Liver (tissue), 8 donors: ENCODE measurements at regions not wholly inside any gene's neighbourhood (a gene's known extent, or its start where the extent isn't known, plus 50 kb on each side); places are given as distances from the start of the nearest gene placed in this dataset.

ENCODE experiments used
- DNase-seq: peaks from one replicate; pipeline ENCODE4 v3.0.0-alpha.2; 2017; ENCODE audit warnings: low spot score
- H3K27ac ChIP-seq, 2 donors: one replicate each; pipeline ENCODE4 v1.7.0; 2013; ENCODE audit warnings: inconsistent platforms in 2 of 2, low read length in 2 of 2, control low read depth in 1 of 2, low read depth in 1 of 2, mild to moderate bottlenecking in 1 of 2
- H3K27me3 ChIP-seq, 4 donors: one replicate each; pipeline versions ENCODE4 v1.6.1 to v1.7.0; 2013; ENCODE audit warnings: low read length in 3 of 4, inconsistent platforms in 1 of 4, mild to moderate bottlenecking in 1 of 4, moderate library complexity in 1 of 4; ENCODE audit not compliant: control insufficient read depth in 4 of 4, insufficient read depth in 4 of 4
- H3K36me3 ChIP-seq, 4 donors: one replicate each; pipeline versions ENCODE4 v1.6.1 to v1.7.0; 2013; ENCODE audit warnings: low read length in 3 of 4, mild to moderate bottlenecking in 3 of 4, low read depth in 1 of 4, moderate library complexity in 1 of 4; ENCODE audit not compliant: control insufficient read depth in 4 of 4, insufficient read depth in 3 of 4
- H3K4me1 ChIP-seq, 4 donors: one replicate each; pipeline versions ENCODE4 v1.6.1 to v1.7.0; 2013; ENCODE audit warnings: low read length in 3 of 4, mild to moderate bottlenecking in 3 of 4, moderate library complexity in 1 of 4; ENCODE audit not compliant: control insufficient read depth in 4 of 4, insufficient read depth in 4 of 4
- H3K4me3 ChIP-seq, 3 donors: one replicate each; pipeline versions ENCODE4 v1.6.1 to v1.7.0; 2013; ENCODE audit warnings: low read length in 3 of 3, control low read depth in 1 of 3, low read depth in 1 of 3, mild to moderate bottlenecking in 1 of 3
- H3K9ac ChIP-seq, 2 donors: one replicate each; pipeline ENCODE4 v1.7.0; 2013; ENCODE audit warnings: low read length in 2 of 2, mild to moderate bottlenecking in 2 of 2, moderate library complexity in 2 of 2, control low read depth in 1 of 2, low read depth in 1 of 2
- H3K9me3 ChIP-seq, 4 donors: one replicate each; pipeline versions ENCODE4 v1.6.1 to v1.7.0; 2013; ENCODE audit warnings: low read length in 3 of 4; ENCODE audit not compliant: control insufficient read depth in 4 of 4
- CTCF ChIP-seq: fragments of 150-350 bp; IDR thresholded peaks from 2 replicates; pipeline ENCODE4 v1.5.1; 2017; ENCODE audit warnings: improper control_type of control experiment, low read depth, low read length; ENCODE audit not compliant: missing input control
- EGR1 ChIP-seq, 2 donors: IDR thresholded peaks; 2 replicates each; pipeline ENCODE4 v1.6.1; 2016 to 2018; ENCODE audit warnings: antibody characterized with exemption in 2 of 2, low read depth in 2 of 2
- FOXA1 ChIP-seq: IDR thresholded peaks from 2 replicates; pipeline ENCODE4 v1.6.1; 2016; ENCODE audit warnings: antibody characterized with exemption
- FOXA2 ChIP-seq: IDR thresholded peaks from 2 replicates; pipeline ENCODE4 v1.6.1; 2016; ENCODE audit warnings: antibody characterized with exemption
- HNF4G ChIP-seq: IDR thresholded peaks from 2 replicates; pipeline ENCODE4 v1.6.1; 2016; ENCODE audit warnings: antibody characterized with exemption
- JUND ChIP-seq, 2 donors: IDR thresholded peaks; 2 replicates each; pipeline ENCODE4 v1.6.1; 2016; ENCODE audit warnings: antibody characterized with exemption in 2 of 2
- NR2F2 ChIP-seq: IDR thresholded peaks from 2 replicates; pipeline ENCODE4 v1.6.1; 2016; ENCODE audit warnings: antibody characterized with exemption
- RAD21 ChIP-seq, 2 donors: IDR thresholded peaks; 2 replicates each; pipeline ENCODE4 v1.6.1; 2016; ENCODE audit warnings: antibody characterized with exemption in 2 of 2, mild to moderate bottlenecking in 2 of 2
- REST ChIP-seq: IDR thresholded peaks from 2 replicates; pipeline ENCODE4 v1.6.1; 2016; ENCODE audit warnings: antibody characterized with exemption, mild to moderate bottlenecking
- RXRA ChIP-seq, 2 donors: IDR thresholded peaks; 2 replicates each; pipeline ENCODE4 v1.6.1; 2017 to 2018; ENCODE audit warnings: antibody characterized with exemption in 2 of 2, mild to moderate bottlenecking in 1 of 2
- SP1 ChIP-seq: IDR thresholded peaks from 2 replicates; pipeline ENCODE4 v1.6.1; 2018; ENCODE audit warnings: antibody characterized with exemption, mild to moderate bottlenecking
- TAF1 ChIP-seq: conservative IDR thresholded peaks from 2 replicates; pipeline ENCODE4 v1.6.1; 2016; ENCODE audit warnings: antibody characterized with exemption, mild to moderate bottlenecking
- WGBS: extraction: QIAGEN DNeasy Blood & Tissue Kit; methylation state at CpG from one replicate; pipeline ENCODE4 v1.1.7; 2013; 5-methylcytosine and 5-hydroxymethylcytosine counted together
- TF ChIP-seq, protein P1 (sequence below): IDR thresholded peaks from 2 replicates; pipeline ENCODE4 v1.6.1; 2016; ENCODE audit warnings: antibody characterized with exemption
- TF ChIP-seq, protein P2 (sequence below): IDR thresholded peaks from 2 replicates; pipeline ENCODE4 v1.6.1; 2016; ENCODE audit warnings: antibody characterized with exemption
- TF ChIP-seq, protein P3 (sequence below): IDR thresholded peaks from 2 replicates; pipeline ENCODE4 v1.6.1; 2016; ENCODE audit warnings: antibody characterized with exemption
- donor health status: healthy.
- donor health status: healthy.
- donor health status: healthy.
- donor health status: healthy.
- donor health status: healthy.

DNA sequence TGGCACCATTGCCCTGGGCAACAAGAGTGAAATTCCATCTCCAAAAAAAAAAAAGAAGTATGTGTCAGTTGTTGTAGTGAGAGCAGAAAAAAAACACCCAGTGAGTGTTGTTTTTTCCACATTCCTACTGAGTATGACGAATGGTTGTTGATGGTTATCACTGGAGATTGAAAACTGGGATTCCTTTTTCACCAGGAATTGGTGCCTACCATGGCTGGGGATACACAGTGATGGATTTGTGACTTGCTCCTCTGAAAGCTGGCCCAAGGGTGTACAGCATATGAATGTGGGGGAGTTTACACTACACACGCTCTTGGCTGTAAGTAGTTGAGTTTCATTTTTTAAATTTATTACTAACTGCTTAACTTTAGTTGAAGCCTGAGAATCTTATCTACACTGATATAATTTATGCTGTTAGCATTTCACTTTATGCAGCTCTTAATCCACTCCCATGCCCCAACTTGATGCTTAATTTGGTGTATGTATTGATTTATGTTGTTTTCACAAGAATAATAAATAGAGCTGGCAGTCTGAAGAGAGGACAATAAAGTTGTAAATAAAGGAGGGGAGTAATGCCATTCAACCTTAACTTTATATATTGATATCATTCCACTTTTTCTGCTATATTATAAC, 56.0 kb upstream of the MME start:
- no peak for DNase-seq

More for the DNA sequence above, 56.0 kb upstream of the MME start:
- H3K4me3 ChIP-seq: no peak overlapping the region
- no peaks in the 10 kb centered on the region for H3K36me3 ChIP-seq
- TF ChIP-seq SP1 (no peak), CTCF (no peak), NR2F2 (no peak), RXRA (IDR thresholded peaks at IDR 0.05) (no peak), HNF4G (no peak), JUND (IDR thresholded peaks at IDR 0.05) (no peak), FOXA1 (no peak), REST (no peak), EGR1 (IDR thresholded peaks at IDR 0.05; ENCODE audit: low read depth in 2 of 2) (no peak), FOXA2 (no peak), RAD21 (IDR thresholded peaks at IDR 0.05) (no peak), TAF1 (no peak)
- TF ChIP-seq, protein P1, sequence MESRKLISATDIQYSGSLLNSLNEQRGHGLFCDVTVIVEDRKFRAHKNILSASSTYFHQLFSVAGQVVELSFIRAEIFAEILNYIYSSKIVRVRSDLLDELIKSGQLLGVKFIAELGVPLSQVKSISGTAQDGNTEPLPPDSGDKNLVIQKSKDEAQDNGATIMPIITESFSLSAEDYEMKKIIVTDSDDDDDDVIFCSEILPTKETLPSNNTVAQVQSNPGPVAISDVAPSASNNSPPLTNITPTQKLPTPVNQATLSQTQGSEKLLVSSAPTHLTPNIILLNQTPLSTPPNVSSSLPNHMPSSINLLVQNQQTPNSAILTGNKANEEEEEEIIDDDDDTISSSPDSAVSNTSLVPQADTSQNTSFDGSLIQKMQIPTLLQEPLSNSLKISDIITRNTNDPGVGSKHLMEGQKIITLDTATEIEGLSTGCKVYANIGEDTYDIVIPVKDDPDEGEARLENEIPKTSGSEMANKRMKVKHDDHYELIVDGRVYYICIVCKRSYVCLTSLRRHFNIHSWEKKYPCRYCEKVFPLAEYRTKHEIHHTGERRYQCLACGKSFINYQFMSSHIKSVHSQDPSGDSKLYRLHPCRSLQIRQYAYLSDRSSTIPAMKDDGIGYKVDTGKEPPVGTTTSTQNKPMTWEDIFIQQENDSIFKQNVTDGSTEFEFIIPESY: no peak
- TF ChIP-seq, protein P2, sequence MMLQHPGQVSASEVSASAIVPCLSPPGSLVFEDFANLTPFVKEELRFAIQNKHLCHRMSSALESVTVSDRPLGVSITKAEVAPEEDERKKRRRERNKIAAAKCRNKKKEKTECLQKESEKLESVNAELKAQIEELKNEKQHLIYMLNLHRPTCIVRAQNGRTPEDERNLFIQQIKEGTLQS: no peak
- TF ChIP-seq, protein P3, sequence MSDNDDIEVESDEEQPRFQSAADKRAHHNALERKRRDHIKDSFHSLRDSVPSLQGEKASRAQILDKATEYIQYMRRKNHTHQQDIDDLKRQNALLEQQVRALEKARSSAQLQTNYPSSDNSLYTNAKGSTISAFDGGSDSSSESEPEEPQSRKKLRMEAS: no peak
- 93% methylated on average over 2 of the region's 2 CpGs for WGBS
- H3K27me3 ChIP-seq: no peaks in the 10 kb centered on the region
- H3K9me3 ChIP-seq: no peaks in the 10 kb centered on the region
- H3K27ac ChIP-seq: no peak overlapping the region
- no peak overlapping the region for H3K9ac ChIP-seq
- no peaks in the 10 kb centered on the region for H3K4me1 ChIP-seq
